ENCODE measurements at regions not wholly inside any gene's neighbourhood (a gene's known extent, or its start where the extent isn't known, plus 50 kb on each side); places are given as distances from the start of the nearest gene placed in this dataset.

GRCh38 chr6:92770540-92770939 is 648.8 kb downstream of the EPHA7 start:
- TF ChIP-seq CTCF (IDR thresholded peaks at IDR 0.05) (no peak), POLR2A (IDR thresholded peaks at IDR 0.05) (no peak)
